Keratinocyte (primary cell): ENCODE measurements at regions not wholly inside any gene's neighbourhood (a gene's known extent, or its start where the extent isn't known, plus 50 kb on each side); places are given as distances from the start of the nearest gene placed in this dataset.

Source experiments
- DNase-seq: peaks from one replicate; pipeline ENCODE4 v3.0.0-alpha.2; 2011; ENCODE audit warnings: low read depth, missing footprints, low spot score
- FAIRE-seq: peaks from 2 replicates; lab custom pipeline; 2011; peaks lifted over from hg19 to GRCh38; lab: Jason Lieb, UNC
- H2AFZ ChIP-seq: 2 replicates; pipeline ENCODE4 v1.6.0; 2012; ENCODE audit warnings: low read length, control low read depth, inconsistent platforms; ENCODE audit not compliant: control insufficient read depth
- H3K27ac ChIP-seq: 2 replicates; pipeline ENCODE4 v1.5.1; 2011; ENCODE audit warnings: low read length; ENCODE audit not compliant: control insufficient read depth, insufficient read depth
- H3K27me3 ChIP-seq: 3 replicates; pipeline ENCODE4 v1.6.0; 2011; ENCODE audit warnings: low read length; ENCODE audit not compliant: control insufficient read depth, insufficient read depth; ENCODE audit errors: extremely low read depth
- H3K36me3 ChIP-seq, 2 experiments: 2 replicates in 1 of 2; 3 replicates in 1 of 2; pipeline ENCODE4 v1.5.1; 2011; ENCODE audit warnings: low read length in 2 of 2, mild to moderate bottlenecking in 1 of 2; ENCODE audit not compliant: control insufficient read depth in 2 of 2, insufficient read depth in 2 of 2; ENCODE audit errors: extremely low read depth in 1 of 2
- H3K4me1 ChIP-seq: 3 replicates; pipeline ENCODE4 v1.5.1; 2011; ENCODE audit warnings: low read length; ENCODE audit not compliant: control insufficient read depth, insufficient read depth; ENCODE audit errors: extremely low read depth
- H3K4me2 ChIP-seq: 3 replicates; pipeline ENCODE4 v1.6.0; 2011; ENCODE audit warnings: low read depth, low read length; ENCODE audit not compliant: control insufficient read depth, insufficient read depth; ENCODE audit errors: extremely low read depth
- H3K4me3 ChIP-seq, 3 experiments: fragments of 200-600 bp in 1 of 3; sonication (generic) in 1 of 3; 2 replicates in 2 of 3; 3 replicates in 1 of 3; pipeline ENCODE4 v1.5.1; 2011 to 2016; ENCODE audit warnings: low read length in 3 of 3, mild to moderate bottlenecking in 3 of 3, control low read depth in 2 of 3, inconsistent platforms in 1 of 3, low read depth in 1 of 3, mixed read lengths in 1 of 3, mixed run types in 1 of 3, moderate library complexity in 1 of 3; ENCODE audit not compliant: control insufficient read depth in 2 of 3, insufficient read depth in 2 of 3; ENCODE audit errors: extremely low read depth in 1 of 3
- H3K79me2 ChIP-seq: 2 replicates; pipeline ENCODE4 v1.6.0; 2012; ENCODE audit warnings: low read length; ENCODE audit not compliant: control insufficient read depth, insufficient read depth
- H3K9ac ChIP-seq: 3 replicates; pipeline ENCODE4 v1.6.0; 2011; ENCODE audit warnings: low read length; ENCODE audit not compliant: control insufficient read depth, insufficient read depth; ENCODE audit errors: extremely low read depth
- H3K9me1 ChIP-seq: 3 replicates; pipeline ENCODE4 v1.6.0; 2011; ENCODE audit warnings: low read length; ENCODE audit not compliant: control insufficient read depth, insufficient read depth; ENCODE audit errors: extremely low read depth
- H3K9me3 ChIP-seq: 2 replicates; pipeline ENCODE4 v1.5.1; 2012; ENCODE audit warnings: low read depth, low read length; ENCODE audit not compliant: control insufficient read depth
- H4K20me1 ChIP-seq: 3 replicates; pipeline ENCODE4 v1.6.0; 2011; ENCODE audit warnings: low read length; ENCODE audit not compliant: control insufficient read depth, insufficient read depth; ENCODE audit errors: extremely low read depth
- EZH2 ChIP-seq: IDR thresholded peaks from one replicate; pipeline ENCODE4 v1.6.1; 2012; ENCODE audit warnings: inconsistent platforms, mild to moderate bottlenecking, low read length, moderate library complexity
- dilution Hi-C: fragments of 300-500 bp; cut with MboI; formaldehyde crosslinking; loops from one replicate; pipeline ENCODE4 v1.7.0; 2020; ENCODE audit warnings: low sequenced_read_pairs; ENCODE audit not compliant: extremely low pct_ligation_motif_present
- TF ChIP-seq, protein P1 (sequence below), 3 experiments: IDR thresholded peaks in 1 of 3; conservative IDR thresholded peaks in 1 of 3; optimal IDR thresholded peaks in 1 of 3; 2 replicates in 2 of 3; 3 replicates in 1 of 3; pipeline versions ENCODE3 to v1.5.1; 2011; ENCODE audit warnings: low read length in 3 of 3, mild to moderate bottlenecking in 3 of 3, moderate library complexity in 2 of 3, control low read depth in 1 of 3, inconsistent platforms in 1 of 3; ENCODE audit not compliant: insufficient read depth in 2 of 3; ENCODE audit errors: extremely low read depth in 1 of 3

DNA sequence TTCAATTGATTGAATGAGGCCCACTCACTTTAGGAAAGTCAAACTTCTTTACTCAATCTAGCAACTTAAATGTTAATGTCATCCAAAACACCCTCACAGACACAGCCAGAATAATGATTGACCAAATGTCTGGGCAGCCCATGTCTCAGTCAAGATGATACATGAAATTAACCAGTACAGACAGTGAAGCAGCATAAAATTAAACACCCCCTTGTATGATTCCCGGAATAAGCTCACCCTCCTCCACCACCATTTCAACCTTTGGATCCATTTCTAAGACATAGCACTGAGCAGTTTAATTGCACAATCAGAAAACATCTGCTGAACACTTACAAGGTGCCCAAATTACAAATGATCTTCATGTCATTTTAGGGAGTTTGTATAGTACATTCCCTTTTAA lies 570.7 kb upstream of the ID2 start:
- no peak overlapping the region for H3K4me2 ChIP-seq
- no peak overlapping the region for H3K9ac ChIP-seq
- no peaks in the 10 kb centered on the region for H3K9me3 ChIP-seq
- H3K27me3 ChIP-seq: no peaks in the 10 kb centered on the region
- no peaks in the 10 kb centered on the region for H3K36me3 ChIP-seq
- H3K9me1 ChIP-seq: no peaks in the 10 kb centered on the region
- FAIRE-seq (no peak), DNase-seq (no peak)
- H3K27ac ChIP-seq: no peak overlapping the region
- H3K79me2 ChIP-seq: no peaks in the 10 kb centered on the region
- no peaks in the 10 kb centered on the region for H4K20me1 ChIP-seq
- no peak for TF ChIP-seq EZH2
- TF ChIP-seq, protein P1, sequence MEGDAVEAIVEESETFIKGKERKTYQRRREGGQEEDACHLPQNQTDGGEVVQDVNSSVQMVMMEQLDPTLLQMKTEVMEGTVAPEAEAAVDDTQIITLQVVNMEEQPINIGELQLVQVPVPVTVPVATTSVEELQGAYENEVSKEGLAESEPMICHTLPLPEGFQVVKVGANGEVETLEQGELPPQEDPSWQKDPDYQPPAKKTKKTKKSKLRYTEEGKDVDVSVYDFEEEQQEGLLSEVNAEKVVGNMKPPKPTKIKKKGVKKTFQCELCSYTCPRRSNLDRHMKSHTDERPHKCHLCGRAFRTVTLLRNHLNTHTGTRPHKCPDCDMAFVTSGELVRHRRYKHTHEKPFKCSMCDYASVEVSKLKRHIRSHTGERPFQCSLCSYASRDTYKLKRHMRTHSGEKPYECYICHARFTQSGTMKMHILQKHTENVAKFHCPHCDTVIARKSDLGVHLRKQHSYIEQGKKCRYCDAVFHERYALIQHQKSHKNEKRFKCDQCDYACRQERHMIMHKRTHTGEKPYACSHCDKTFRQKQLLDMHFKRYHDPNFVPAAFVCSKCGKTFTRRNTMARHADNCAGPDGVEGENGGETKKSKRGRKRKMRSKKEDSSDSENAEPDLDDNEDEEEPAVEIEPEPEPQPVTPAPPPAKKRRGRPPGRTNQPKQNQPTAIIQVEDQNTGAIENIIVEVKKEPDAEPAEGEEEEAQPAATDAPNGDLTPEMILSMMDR (optimal IDR thresholded peaks at IDR 0.05 in 1 of 3, IDR thresholded peaks at IDR 0.05 in 1 of 3, conservative IDR thresholded peaks at IDR 0.05 in 1 of 3; ENCODE audit: extremely low read depth in 1 of 3, insufficient read depth in 2 of 3, low read length in 3 of 3): no peak
- no peak overlapping the region for H3K4me3 ChIP-seq
- dilution Hi-C loops: no loop called here
- H3K4me1 ChIP-seq: no peaks in the 10 kb centered on the region
- H2AFZ ChIP-seq: no peak overlapping the region

DNA sequence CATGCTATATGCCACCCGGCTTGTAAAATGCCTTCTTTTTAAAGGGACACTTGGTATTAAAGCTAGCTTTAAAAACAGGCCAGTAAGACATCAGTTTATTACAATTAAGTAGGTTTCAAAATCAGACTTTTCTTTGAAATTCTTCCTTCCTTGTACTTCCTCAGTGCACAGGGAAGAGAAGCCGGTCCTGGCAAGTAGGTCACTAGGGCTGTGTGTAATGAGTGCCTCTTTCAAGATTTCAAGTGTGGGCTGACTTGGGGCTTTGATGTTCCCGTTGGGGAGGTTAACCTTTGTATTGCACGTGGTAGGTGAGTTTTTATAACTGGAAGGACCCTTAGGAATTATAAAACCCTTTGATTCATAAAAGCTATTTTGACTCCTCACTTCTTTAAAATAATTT lies 566.4 kb upstream of the ID2 start:
- Histone ChIP-seq H3K9me3 (no peaks in the 10 kb centered on the region), H3K4me1 (no peaks in the 10 kb centered on the region)
- dilution Hi-C loops: no loop called here

More for the DNA sequence above, 566.4 kb upstream of the ID2 start:
- no peaks in the 10 kb centered on the region for H4K20me1 ChIP-seq
- H3K4me2 ChIP-seq: no peak overlapping the region
- no peak overlapping the region for H3K27ac ChIP-seq
- no peaks in the 10 kb centered on the region for H3K79me2 ChIP-seq
- H3K4me3 ChIP-seq: no peak overlapping the region
- TF ChIP-seq, protein P1 (optimal IDR thresholded peaks at IDR 0.05 in 1 of 3, IDR thresholded peaks at IDR 0.05 in 1 of 3, conservative IDR thresholded peaks at IDR 0.05 in 1 of 3; ENCODE audit: extremely low read depth in 1 of 3, insufficient read depth in 2 of 3, low read length in 3 of 3): no peak
- no peak for TF ChIP-seq EZH2
- no peaks in the 10 kb centered on the region for H3K36me3 ChIP-seq
- DNase-seq (no peak), FAIRE-seq (no peak)
- H3K27me3 ChIP-seq: no peaks in the 10 kb centered on the region
- no peak overlapping the region for H3K9ac ChIP-seq
- H3K9me1 ChIP-seq: no peaks in the 10 kb centered on the region
- H2AFZ ChIP-seq: no peak overlapping the region
